HL-60 (cell line): ENCODE measurements at regions not wholly inside any gene's neighbourhood (a gene's known extent, or its start where the extent isn't known, plus 50 kb on each side); places are given as distances from the start of the nearest gene placed in this dataset.

Experiments
- DNase-seq, 2 experiments: peaks; one replicate each; pipeline ENCODE4 v3.0.0-alpha.2; 2010 to 2020; ENCODE audit warnings: low read depth in 1 of 2, low spot score in 1 of 2
- H3K27ac ChIP-seq: fragments of 250-450 bp; sonication (Bioruptor Pico); replicated peaks from 2 replicates; pipeline ENCODE4 v1.5.1; 2020; ENCODE audit warnings: mild to moderate bottlenecking, moderate library complexity
- H3K27me3 ChIP-seq: fragments of 250-450 bp; sonication (Bioruptor Pico); 2 replicates; pipeline ENCODE4 v1.5.1; 2021; ENCODE audit warnings: mild to moderate bottlenecking, moderate library complexity; ENCODE audit not compliant: insufficient read depth, poor library complexity, severe bottlenecking
- H3K4me3 ChIP-seq: replicated peaks from 2 replicates; pipeline ENCODE4 v1.5.1; 2011; ENCODE audit warnings: mild to moderate bottlenecking, control low read depth, low read length; ENCODE audit not compliant: insufficient read depth
- GABPA ChIP-seq: IDR thresholded peaks from 2 replicates; pipeline ENCODE4 v1.6.1; 2012; ENCODE audit warnings: low read depth
- POLR2AphosphoS5 ChIP-seq: IDR thresholded peaks from 2 replicates; pipeline ENCODE4 v1.6.1; 2012; ENCODE audit warnings: low read depth
- SPI1 ChIP-seq: IDR thresholded peaks from 2 replicates; pipeline ENCODE4 v1.6.1; 2012; ENCODE audit warnings: low read depth, mild to moderate bottlenecking, borderline replicate concordance
- TF ChIP-seq, protein P1 (sequence below): IDR thresholded peaks from one replicate; pipeline ENCODE4 v1.5.1; 2011; ENCODE audit warnings: low read length, control low read depth, inconsistent platforms; ENCODE audit not compliant: insufficient read depth
- TF ChIP-seq, protein P2 (sequence below): IDR thresholded peaks from 2 replicates; pipeline ENCODE4 v1.6.1; 2012; ENCODE audit warnings: low read depth; ENCODE audit not compliant: insufficient replicate concordance

DNA sequence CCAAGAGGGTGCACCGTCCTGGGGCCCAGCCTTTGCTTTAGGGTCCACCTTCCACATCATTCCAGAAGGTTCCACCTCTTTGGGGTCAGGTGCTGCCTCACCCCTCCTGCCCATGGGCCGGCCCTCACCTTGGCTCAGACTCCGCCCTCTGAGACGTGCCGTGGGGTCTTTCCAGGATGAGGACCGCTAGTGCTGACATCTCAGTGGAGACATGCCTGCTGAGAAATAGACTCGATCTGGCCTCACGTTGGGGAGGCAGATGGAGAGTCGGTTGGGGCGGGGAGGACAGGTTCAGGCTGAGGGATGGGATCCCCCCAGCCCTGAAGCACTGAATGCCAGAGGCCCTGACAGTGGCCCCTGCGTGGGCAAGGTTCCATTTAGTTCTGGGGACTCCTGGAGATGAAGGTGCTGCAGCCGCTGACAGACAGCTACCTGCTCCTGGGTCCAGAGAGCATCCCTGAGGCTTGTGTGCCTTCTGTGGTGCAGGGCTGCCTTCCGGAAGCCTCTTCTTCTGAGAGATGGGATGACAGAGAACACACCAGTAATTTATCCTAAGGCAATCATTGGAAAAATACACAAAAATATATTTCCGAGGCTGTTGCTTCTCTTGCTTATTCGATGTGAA lies 185.3 kb downstream of the KIF26A start:
- Histone ChIP-seq H3K27ac (no peak overlapping the region), H3K27me3 (no peaks in the 10 kb centered on the region), H3K4me3 (no peak overlapping the region)
- no peak for TF ChIP-seq SPI1
- TF ChIP-seq, protein P1, sequence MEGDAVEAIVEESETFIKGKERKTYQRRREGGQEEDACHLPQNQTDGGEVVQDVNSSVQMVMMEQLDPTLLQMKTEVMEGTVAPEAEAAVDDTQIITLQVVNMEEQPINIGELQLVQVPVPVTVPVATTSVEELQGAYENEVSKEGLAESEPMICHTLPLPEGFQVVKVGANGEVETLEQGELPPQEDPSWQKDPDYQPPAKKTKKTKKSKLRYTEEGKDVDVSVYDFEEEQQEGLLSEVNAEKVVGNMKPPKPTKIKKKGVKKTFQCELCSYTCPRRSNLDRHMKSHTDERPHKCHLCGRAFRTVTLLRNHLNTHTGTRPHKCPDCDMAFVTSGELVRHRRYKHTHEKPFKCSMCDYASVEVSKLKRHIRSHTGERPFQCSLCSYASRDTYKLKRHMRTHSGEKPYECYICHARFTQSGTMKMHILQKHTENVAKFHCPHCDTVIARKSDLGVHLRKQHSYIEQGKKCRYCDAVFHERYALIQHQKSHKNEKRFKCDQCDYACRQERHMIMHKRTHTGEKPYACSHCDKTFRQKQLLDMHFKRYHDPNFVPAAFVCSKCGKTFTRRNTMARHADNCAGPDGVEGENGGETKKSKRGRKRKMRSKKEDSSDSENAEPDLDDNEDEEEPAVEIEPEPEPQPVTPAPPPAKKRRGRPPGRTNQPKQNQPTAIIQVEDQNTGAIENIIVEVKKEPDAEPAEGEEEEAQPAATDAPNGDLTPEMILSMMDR, result no peak
- TF ChIP-seq, protein P2, sequence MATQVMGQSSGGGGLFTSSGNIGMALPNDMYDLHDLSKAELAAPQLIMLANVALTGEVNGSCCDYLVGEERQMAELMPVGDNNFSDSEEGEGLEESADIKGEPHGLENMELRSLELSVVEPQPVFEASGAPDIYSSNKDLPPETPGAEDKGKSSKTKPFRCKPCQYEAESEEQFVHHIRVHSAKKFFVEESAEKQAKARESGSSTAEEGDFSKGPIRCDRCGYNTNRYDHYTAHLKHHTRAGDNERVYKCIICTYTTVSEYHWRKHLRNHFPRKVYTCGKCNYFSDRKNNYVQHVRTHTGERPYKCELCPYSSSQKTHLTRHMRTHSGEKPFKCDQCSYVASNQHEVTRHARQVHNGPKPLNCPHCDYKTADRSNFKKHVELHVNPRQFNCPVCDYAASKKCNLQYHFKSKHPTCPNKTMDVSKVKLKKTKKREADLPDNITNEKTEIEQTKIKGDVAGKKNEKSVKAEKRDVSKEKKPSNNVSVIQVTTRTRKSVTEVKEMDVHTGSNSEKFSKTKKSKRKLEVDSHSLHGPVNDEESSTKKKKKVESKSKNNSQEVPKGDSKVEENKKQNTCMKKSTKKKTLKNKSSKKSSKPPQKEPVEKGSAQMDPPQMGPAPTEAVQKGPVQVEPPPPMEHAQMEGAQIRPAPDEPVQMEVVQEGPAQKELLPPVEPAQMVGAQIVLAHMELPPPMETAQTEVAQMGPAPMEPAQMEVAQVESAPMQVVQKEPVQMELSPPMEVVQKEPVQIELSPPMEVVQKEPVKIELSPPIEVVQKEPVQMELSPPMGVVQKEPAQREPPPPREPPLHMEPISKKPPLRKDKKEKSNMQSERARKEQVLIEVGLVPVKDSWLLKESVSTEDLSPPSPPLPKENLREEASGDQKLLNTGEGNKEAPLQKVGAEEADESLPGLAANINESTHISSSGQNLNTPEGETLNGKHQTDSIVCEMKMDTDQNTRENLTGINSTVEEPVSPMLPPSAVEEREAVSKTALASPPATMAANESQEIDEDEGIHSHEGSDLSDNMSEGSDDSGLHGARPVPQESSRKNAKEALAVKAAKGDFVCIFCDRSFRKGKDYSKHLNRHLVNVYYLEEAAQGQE, result no peak
- TF ChIP-seq POLR2AphosphoS5, result no peak
- no peak for TF ChIP-seq GABPA
- DNase-seq, result no peak

DNA sequence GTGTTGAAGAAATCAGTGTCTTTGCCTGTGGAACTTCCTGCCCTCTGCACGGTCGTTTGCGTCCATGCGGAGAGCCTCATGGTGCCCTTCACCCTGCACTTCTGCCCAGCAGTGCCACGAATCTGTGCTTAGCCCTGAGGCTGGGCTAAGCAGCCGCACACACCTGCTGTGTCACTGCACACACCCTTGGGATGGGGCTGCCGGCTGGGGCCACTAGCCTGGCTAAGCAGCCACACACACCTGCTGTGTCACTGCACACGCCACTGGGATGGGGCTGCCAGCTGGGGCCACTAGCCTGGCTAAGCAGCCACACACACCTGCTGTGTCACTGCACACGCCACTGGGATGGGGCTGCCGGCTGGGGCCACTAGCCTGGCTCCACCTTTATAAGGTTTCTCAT lies 188.5 kb downstream of the KIF26A start:
- no peak for DNase-seq
- Histone ChIP-seq H3K27ac (no peak overlapping the region), H3K27me3 (no peaks in the 10 kb centered on the region), H3K4me3 (no peak overlapping the region)
- no peak for TF ChIP-seq SPI1
- no peak for TF ChIP-seq POLR2AphosphoS5
- no peak for TF ChIP-seq GABPA
- TF ChIP-seq, protein P2, result no peak
- TF ChIP-seq, protein P1, result no peak

DNA sequence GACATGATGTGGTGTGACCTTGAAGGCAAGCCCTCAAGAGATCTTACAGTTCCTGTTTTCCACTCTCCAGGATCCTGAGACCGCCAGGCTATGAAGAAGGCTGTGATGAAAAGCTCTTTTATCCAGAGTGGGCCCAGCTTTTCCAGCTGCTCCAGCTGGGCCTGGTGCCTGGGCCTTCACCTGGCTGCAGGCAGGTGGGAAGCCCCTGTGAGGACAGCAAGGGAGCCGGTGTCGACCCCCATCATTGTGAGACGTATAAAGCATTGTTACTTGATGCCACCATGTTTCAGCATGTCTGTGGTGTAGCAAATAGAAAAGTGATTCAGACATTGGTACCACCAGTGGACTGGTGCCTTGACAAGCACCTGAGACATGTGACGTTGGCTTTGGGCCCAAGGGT lies 190.2 kb downstream of the KIF26A start:
- no peaks in the 10 kb centered on the region for H3K27me3 ChIP-seq
- TF ChIP-seq SPI1, result no peak
- no peak for TF ChIP-seq GABPA
- no peak for TF ChIP-seq POLR2AphosphoS5
- TF ChIP-seq, protein P1, result no peak
- TF ChIP-seq, protein P2, result no peak

More for the DNA sequence above, 190.2 kb downstream of the KIF26A start:
- Histone ChIP-seq H3K4me3 (no peak overlapping the region), H3K27ac (no peak overlapping the region)
- no peak for DNase-seq
